Esophagus squamous epithelium (tissue), 4 donors: ENCODE measurements at regions not wholly inside any gene's neighbourhood (a gene's known extent, or its start where the extent isn't known, plus 50 kb on each side); places are given as distances from the start of the nearest gene placed in this dataset.
"Not testable (repeated sequence)": the region's sequence is repeated elsewhere in the genome, so short reads cannot be mapped to it uniquely, and the experiment has no call there.

ENCODE experiments used
- CTCF ChIP-seq, 6 experiments: fragments of 450-650 bp in 4 of 6; fragments of 200-600 bp in 2 of 6; sonication (generic) in 2 of 6; IDR thresholded peaks; one replicate each; pipeline ENCODE4 v1.5.1; 2016 to 2019; ENCODE audit warnings: antibody characterized with exemption in 6 of 6, mild to moderate bottlenecking in 4 of 6, moderate library complexity in 4 of 6
- POLR2A ChIP-seq, 4 donors: fragments of 450-650 bp; IDR thresholded peaks; one replicate each; pipeline ENCODE4 v1.6.1; 2017; ENCODE audit warnings: antibody characterized with exemption in 4 of 4, mild to moderate bottlenecking in 4 of 4, moderate library complexity in 3 of 4

GRCh38 chr14:26282011-26282410 lies 315.8 kb downstream of the NOVA1 start:
- TF ChIP-seq CTCF, POLR2A (IDR thresholded peaks at IDR 0.05): not testable (repeated sequence)
